ENCODE measurements at regions not wholly inside any gene's neighbourhood (a gene's known extent, or its start where the extent isn't known, plus 50 kb on each side); places are given as distances from the start of the nearest gene placed in this dataset.

- TF ChIP-seq GATAD2B (IDR thresholded peaks at IDR 0.05; ENCODE audit: borderline replicate concordance) = no peak
- TF ChIP-seq, protein P1, sequence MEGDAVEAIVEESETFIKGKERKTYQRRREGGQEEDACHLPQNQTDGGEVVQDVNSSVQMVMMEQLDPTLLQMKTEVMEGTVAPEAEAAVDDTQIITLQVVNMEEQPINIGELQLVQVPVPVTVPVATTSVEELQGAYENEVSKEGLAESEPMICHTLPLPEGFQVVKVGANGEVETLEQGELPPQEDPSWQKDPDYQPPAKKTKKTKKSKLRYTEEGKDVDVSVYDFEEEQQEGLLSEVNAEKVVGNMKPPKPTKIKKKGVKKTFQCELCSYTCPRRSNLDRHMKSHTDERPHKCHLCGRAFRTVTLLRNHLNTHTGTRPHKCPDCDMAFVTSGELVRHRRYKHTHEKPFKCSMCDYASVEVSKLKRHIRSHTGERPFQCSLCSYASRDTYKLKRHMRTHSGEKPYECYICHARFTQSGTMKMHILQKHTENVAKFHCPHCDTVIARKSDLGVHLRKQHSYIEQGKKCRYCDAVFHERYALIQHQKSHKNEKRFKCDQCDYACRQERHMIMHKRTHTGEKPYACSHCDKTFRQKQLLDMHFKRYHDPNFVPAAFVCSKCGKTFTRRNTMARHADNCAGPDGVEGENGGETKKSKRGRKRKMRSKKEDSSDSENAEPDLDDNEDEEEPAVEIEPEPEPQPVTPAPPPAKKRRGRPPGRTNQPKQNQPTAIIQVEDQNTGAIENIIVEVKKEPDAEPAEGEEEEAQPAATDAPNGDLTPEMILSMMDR (IDR thresholded peaks at IDR 0.05 in 2 of 3, conservative IDR thresholded peaks at IDR 0.05 in 1 of 3; ENCODE audit: insufficient read depth in 2 of 3, low read depth in 1 of 3, low read length in 3 of 3) = no peak
- TF ChIP-seq ZNF263 (CRISPR knock-in tag; IDR thresholded peaks at IDR 0.05; ENCODE audit: borderline replicate concordance) = no peak
- TF ChIP-seq EP300 (IDR thresholded peaks at IDR 0.05; ENCODE audit: low read length) = no peak
- TF ChIP-seq, protein P2, sequence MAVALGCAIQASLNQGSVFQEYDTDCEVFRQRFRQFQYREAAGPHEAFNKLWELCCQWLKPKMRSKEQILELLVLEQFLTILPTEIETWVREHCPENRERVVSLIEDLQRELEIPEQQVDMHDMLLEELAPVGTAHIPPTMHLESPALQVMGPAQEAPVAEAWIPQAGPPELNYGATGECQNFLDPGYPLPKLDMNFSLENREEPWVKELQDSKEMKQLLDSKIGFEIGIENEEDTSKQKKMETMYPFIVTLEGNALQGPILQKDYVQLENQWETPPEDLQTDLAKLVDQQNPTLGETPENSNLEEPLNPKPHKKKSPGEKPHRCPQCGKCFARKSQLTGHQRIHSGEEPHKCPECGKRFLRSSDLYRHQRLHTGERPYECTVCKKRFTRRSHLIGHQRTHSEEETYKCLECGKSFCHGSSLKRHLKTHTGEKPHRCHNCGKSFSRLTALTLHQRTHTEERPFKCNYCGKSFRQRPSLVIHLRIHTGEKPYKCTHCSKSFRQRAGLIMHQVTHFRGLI (CRISPR knock-in tag; IDR thresholded peaks at IDR 0.05) = no peak
- TF ChIP-seq MAFG (tag; conservative IDR thresholded peaks at IDR 0.05) = no peak
- TF ChIP-seq, protein P3, sequence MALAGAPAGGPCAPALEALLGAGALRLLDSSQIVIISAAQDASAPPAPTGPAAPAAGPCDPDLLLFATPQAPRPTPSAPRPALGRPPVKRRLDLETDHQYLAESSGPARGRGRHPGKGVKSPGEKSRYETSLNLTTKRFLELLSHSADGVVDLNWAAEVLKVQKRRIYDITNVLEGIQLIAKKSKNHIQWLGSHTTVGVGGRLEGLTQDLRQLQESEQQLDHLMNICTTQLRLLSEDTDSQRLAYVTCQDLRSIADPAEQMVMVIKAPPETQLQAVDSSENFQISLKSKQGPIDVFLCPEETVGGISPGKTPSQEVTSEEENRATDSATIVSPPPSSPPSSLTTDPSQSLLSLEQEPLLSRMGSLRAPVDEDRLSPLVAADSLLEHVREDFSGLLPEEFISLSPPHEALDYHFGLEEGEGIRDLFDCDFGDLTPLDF (CRISPR knock-in tag; IDR thresholded peaks at IDR 0.05) = no peak
- TF ChIP-seq ZNF445 (CRISPR knock-in tag; IDR thresholded peaks at IDR 0.05; ENCODE audit: low read depth) = no peak
- TF ChIP-seq MXI1 (IDR thresholded peaks at IDR 0.05; ENCODE audit: low read depth, low read length) = no peak
- no peak for TF ChIP-seq CREB1 (IDR thresholded peaks at IDR 0.05)
- TF ChIP-seq CREB1 (CRISPR knock-in tag; IDR thresholded peaks at IDR 0.05) = no peak
These were observed 229.8 kb upstream of the PODXL start for GRCh38 chr7:131786204-131786603.
